ENCODE measurements at regions not wholly inside any gene's neighbourhood (a gene's known extent, or its start where the extent isn't known, plus 50 kb on each side); places are given as distances from the start of the nearest gene placed in this dataset.

- Histone ChIP-seq H3K4me3 (no peak overlapping the region), H3K4me1 (peaks cover 0 to 10% (median 6%) of the 10 kb centered on the region in 4 donors), H3K9me3 (no peaks in the 10 kb centered on the region), H3K36me3 (no peaks in the 10 kb centered on the region), H3K27me3 (no peaks in the 10 kb centered on the region), H3K27ac (replicated peaks in 1 of 4) (no peak overlapping the region)
- intact Hi-C loops (cut with DNase I) = no loop called here
- TF ChIP-seq POLR2AphosphoS5 (IDR thresholded peaks at IDR 0.05) (no peak), CTCF (IDR thresholded peaks at IDR 0.05) (no peak), EP300 (IDR thresholded peaks at IDR 0.05) (no peak), POLR2A (IDR thresholded peaks at IDR 0.05; ENCODE audit: low read depth) (no peak)
- WGBS = 65% methylated on average over 2 of the region's 2 CpGs
- no peak for DNase-seq (ENCODE audit: extremely low spot score)
Observed at GRCh38 chr4:156193106-156193505, 239.4 kb upstream of the CTSO start.

DNA sequence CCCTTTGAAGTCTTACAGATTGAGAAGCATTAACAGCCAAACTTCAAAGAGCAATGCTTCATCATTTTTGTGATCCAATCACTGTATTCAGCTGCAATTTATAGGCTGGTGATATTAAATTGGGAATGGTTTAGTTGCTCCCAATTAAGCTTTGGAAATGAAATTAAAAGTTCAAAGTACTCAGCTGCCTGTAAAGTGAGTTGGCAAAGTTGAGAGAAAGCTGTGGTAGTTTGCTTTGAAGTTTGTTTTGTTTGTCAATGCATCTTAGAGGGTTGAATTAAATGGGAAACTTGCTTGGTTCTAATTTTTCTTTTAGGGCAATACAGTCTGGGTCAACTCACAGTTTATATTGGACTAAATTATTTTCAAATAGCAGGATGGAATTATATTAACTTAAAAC lies 238.4 kb upstream of the CTSO start:
- DNase-seq (ENCODE audit: extremely low spot score) = no peak
- intact Hi-C loops (cut with DNase I) = no loop called here
- Histone ChIP-seq H3K27ac (replicated peaks in 1 of 4) (no peak overlapping the region), H3K4me1 (peaks cover 0 to 10% (median 6%) of the 10 kb centered on the region in 4 donors), H3K9me3 (no peaks in the 10 kb centered on the region), H3K27me3 (no peaks in the 10 kb centered on the region), H3K4me3 (no peak overlapping the region), H3K36me3 (no peaks in the 10 kb centered on the region)
- TF ChIP-seq CTCF (IDR thresholded peaks at IDR 0.05) (no peak), EP300 (IDR thresholded peaks at IDR 0.05) (no peak), POLR2A (IDR thresholded peaks at IDR 0.05; ENCODE audit: low read depth) (no peak), POLR2AphosphoS5 (IDR thresholded peaks at IDR 0.05) (no peak)

- WGBS = 84% methylated on average over 2 of the region's 2 CpGs
- no peak overlapping the region for H3K4me3 ChIP-seq
- peaks cover 0 to 10% (median 6%) of the 10 kb centered on the region in 4 donors for H3K4me1 ChIP-seq
- H3K27me3 ChIP-seq = no peaks in the 10 kb centered on the region
- no peak for DNase-seq (ENCODE audit: extremely low spot score)
- no peaks in the 10 kb centered on the region for H3K36me3 ChIP-seq
- intact Hi-C loops (cut with DNase I) = no loop called here
- TF ChIP-seq CTCF (IDR thresholded peaks at IDR 0.05) (no peak), POLR2AphosphoS5 (IDR thresholded peaks at IDR 0.05) (no peak), POLR2A (IDR thresholded peaks at IDR 0.05; ENCODE audit: low read depth) (no peak), EP300 (IDR thresholded peaks at IDR 0.05) (no peak)
- H3K9me3 ChIP-seq = no peaks in the 10 kb centered on the region
- H3K27ac ChIP-seq (replicated peaks in 1 of 4) = no peak overlapping the region
Observed at GRCh38 chr4:156191044-156191781, 237.5 kb upstream of the CTSO start.

- intact Hi-C loops (cut with DNase I) = no loop called here
- WGBS = 96% methylated on average over 1 of the region's 1 CpG
- H3K27me3 ChIP-seq = no peaks in the 10 kb centered on the region
- no peak overlapping the region for H3K4me3 ChIP-seq
- peaks cover 0 to 10% (median 6%) of the 10 kb centered on the region in 4 donors for H3K4me1 ChIP-seq
- DNase-seq (ENCODE audit: extremely low spot score) = no peak
- H3K36me3 ChIP-seq = no peaks in the 10 kb centered on the region
- no peak overlapping the region for H3K27ac ChIP-seq (replicated peaks in 1 of 4)
- TF ChIP-seq CTCF (IDR thresholded peaks at IDR 0.05) (no peak), POLR2A (IDR thresholded peaks at IDR 0.05; ENCODE audit: low read depth) (no peak), POLR2AphosphoS5 (IDR thresholded peaks at IDR 0.05) (no peak), EP300 (IDR thresholded peaks at IDR 0.05) (no peak)
- no peaks in the 10 kb centered on the region for H3K9me3 ChIP-seq
Observed at GRCh38 chr4:156190615-156191014, 236.9 kb upstream of the CTSO start.

GRCh38 chr4:156188596-156188995 lies 234.9 kb upstream of the CTSO start:
- intact Hi-C loops (cut with DNase I) = no loop called here
- Histone ChIP-seq H3K4me3 (no peak overlapping the region), H3K27me3 (no peaks in the 10 kb centered on the region), H3K36me3 (no peaks in the 10 kb centered on the region), H3K27ac (replicated peaks in 1 of 4) (no peak overlapping the region), H3K9me3 (no peaks in the 10 kb centered on the region), H3K4me1 (peaks cover 0 to 6% (median 1%) of the 10 kb centered on the region in 4 donors)
- TF ChIP-seq POLR2A (IDR thresholded peaks at IDR 0.05; ENCODE audit: low read depth) (no peak), EP300 (IDR thresholded peaks at IDR 0.05) (no peak), CTCF (IDR thresholded peaks at IDR 0.05) (no peak), POLR2AphosphoS5 (IDR thresholded peaks at IDR 0.05) (no peak)
- WGBS = 100% methylated on average over 1 of the region's 1 CpG
- DNase-seq (ENCODE audit: extremely low spot score) = no peak

Data from esophagus muscularis mucosa (tissue), 4 donors.